ENCODE measurements at regions not wholly inside any gene's neighbourhood (a gene's known extent, or its start where the extent isn't known, plus 50 kb on each side); places are given as distances from the start of the nearest gene placed in this dataset.
"Not testable (repeated sequence)": the region's sequence is repeated elsewhere in the genome, so short reads cannot be mapped to it uniquely, and the experiment has no call there.

- TF ChIP-seq CTCF (IDR thresholded peaks at IDR 0.05) (no peak), POLR2AphosphoS5 (IDR thresholded peaks at IDR 0.05) (no peak), EP300 (IDR thresholded peaks at IDR 0.05) (no peak), POLR2A (IDR thresholded peaks at IDR 0.05) (no peak)
- ATAC-seq (ENCODE audit: low FRiP score in 2 of 2) (no peak), DNase-seq (no peak)
- Histone ChIP-seq H3K4me3 (no peak overlapping the region), H3K4me1 (no peaks in the 10 kb centered on the region), H3K9me3 (peaks cover 0 to 18% (median 0%) of the 10 kb centered on the region in 4 donors), H3K27me3 (no peaks in the 10 kb centered on the region), H3K36me3 (no peaks in the 10 kb centered on the region), H3K27ac (no peak overlapping the region)
- 80 to 85% methylated on average over 3 of the region's 3 CpGs for WGBS, 2 donors
Measured at GRCh38 chrX:122344816-122345215, 839.3 kb upstream of the GRIA3 start.

- TF ChIP-seq POLR2A (IDR thresholded peaks at IDR 0.05) (no peak), POLR2AphosphoS5 (IDR thresholded peaks at IDR 0.05) (no peak), EP300 (IDR thresholded peaks at IDR 0.05) (no peak), CTCF (IDR thresholded peaks at IDR 0.05) (no peak)
- H3K27me3 ChIP-seq, result no peaks in the 10 kb centered on the region
- DNase-seq, result peak in 1 of 2 donors; percentile 5
- no peaks in the 10 kb centered on the region for H3K9me3 ChIP-seq
- H3K4me3 ChIP-seq, result no peak overlapping the region
- no peaks in the 10 kb centered on the region for H3K4me1 ChIP-seq
- H3K36me3 ChIP-seq, result no peaks in the 10 kb centered on the region
- H3K27ac ChIP-seq, result no peak overlapping the region
- 54 to 71% methylated on average over 4 to 9 of the region's 9 CpGs for WGBS, 2 donors
- peak in 1 of 2 donors; percentile 40 for ATAC-seq (ENCODE audit: low FRiP score in 2 of 2)
Measured at GRCh38 chrX:122363112-122363795, 820.8 kb upstream of the GRIA3 start.

DNA sequence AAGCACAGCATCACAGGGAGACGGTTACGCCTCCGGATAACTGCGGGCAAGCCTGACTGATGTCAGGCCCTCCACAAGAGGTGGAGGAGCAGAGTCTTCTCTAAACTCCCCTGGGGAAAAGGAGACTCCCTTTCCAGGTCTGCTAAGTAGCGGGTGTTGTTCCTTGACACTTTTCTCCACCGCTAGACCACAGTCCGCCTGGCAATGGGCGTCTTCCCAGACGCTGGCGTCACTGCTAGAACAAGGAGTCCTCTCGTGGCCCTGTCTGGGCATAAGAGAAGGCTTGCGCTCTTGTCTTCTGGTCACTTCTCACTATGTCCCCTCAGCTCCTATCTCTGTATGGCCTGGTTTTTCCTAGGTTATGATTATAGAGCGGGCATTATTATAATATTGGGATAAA is 808.5 kb upstream of the GRIA3 start:
- 91 to 94% methylated on average over 5 to 13 of the region's 13 CpGs for WGBS, 2 donors
- H3K4me3 ChIP-seq; H3K27ac ChIP-seq; H3K9me3 ChIP-seq; H3K4me1 ChIP-seq; H3K27me3 ChIP-seq; H3K36me3 ChIP-seq; ATAC-seq (ENCODE audit: low FRiP score in 2 of 2): not testable (repeated sequence)
- peak in 1 of 2 donors; percentile 2 for DNase-seq

DNA sequence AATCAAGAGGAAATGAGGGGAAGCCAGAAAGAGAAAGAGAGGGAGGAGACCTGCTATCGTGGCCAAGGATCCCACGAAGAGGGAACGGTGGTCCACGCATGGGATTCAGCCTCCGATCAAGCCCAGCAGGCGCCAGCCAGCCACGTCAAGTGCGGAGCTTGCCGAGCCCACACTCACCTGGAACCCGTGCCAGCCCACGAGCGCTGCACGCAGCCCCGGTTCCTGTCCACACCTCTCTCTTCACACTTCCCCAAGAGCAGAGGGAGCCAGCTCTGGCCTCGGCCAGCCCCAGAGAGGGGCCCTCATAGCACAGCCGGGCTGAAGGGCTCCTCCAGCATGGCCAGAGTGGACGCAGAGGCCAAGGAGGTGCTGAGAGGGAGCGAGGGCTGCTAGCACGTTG is 795.1 kb upstream of the GRIA3 start:
- Histone ChIP-seq H3K9me3 (peaks cover 0 to 6% (median 0%) of the 10 kb centered on the region in 4 donors), H3K27ac (no peak overlapping the region), H3K27me3 (no peaks in the 10 kb centered on the region), H3K4me1 (no peaks in the 10 kb centered on the region), H3K36me3 (no peaks in the 10 kb centered on the region), H3K4me3 (no peak overlapping the region)
- no peak for TF ChIP-seq POLR2A (IDR thresholded peaks at IDR 0.05)
- TF ChIP-seq EP300 (IDR thresholded peaks at IDR 0.05), result no peak
- no peak for TF ChIP-seq CTCF (IDR thresholded peaks at IDR 0.05)
- no peak for TF ChIP-seq POLR2AphosphoS5 (IDR thresholded peaks at IDR 0.05)
- ATAC-seq (ENCODE audit: low FRiP score in 2 of 2) (no peak), DNase-seq (peak in 1 of 2 donors; percentile 57)
- WGBS, 2 donors, result 89% methylated on average over 3 to 19 of the region's 19 CpGs

- WGBS, 2 donors, result 82 to 84% methylated on average over 7 of the region's 7 CpGs
- DNase-seq (no peak), ATAC-seq (ENCODE audit: low FRiP score in 2 of 2) (no peak)
- H3K4me1 ChIP-seq, result no peaks in the 10 kb centered on the region
- no peaks in the 10 kb centered on the region for H3K36me3 ChIP-seq
- no peak overlapping the region for H3K27ac ChIP-seq
- no peak overlapping the region for H3K4me3 ChIP-seq
- H3K27me3 ChIP-seq, result no peaks in the 10 kb centered on the region
- H3K9me3 ChIP-seq, result no peaks in the 10 kb centered on the region
- TF ChIP-seq POLR2AphosphoS5 (IDR thresholded peaks at IDR 0.05), result no peak
Measured at GRCh38 chrX:122418758-122419157, 765.3 kb upstream of the GRIA3 start.

- H3K4me1 ChIP-seq, result no peaks in the 10 kb centered on the region
- H3K36me3 ChIP-seq, result no peaks in the 10 kb centered on the region
- H3K4me3 ChIP-seq, result no peak overlapping the region
- WGBS, 2 donors, result 80 to 94% methylated on average over 5 of the region's 5 CpGs
- no peak for TF ChIP-seq POLR2AphosphoS5 (IDR thresholded peaks at IDR 0.05)
- no peak for TF ChIP-seq POLR2A (IDR thresholded peaks at IDR 0.05)
- no peak for TF ChIP-seq CTCF (IDR thresholded peaks at IDR 0.05)
- no peak for TF ChIP-seq EP300 (IDR thresholded peaks at IDR 0.05)
- H3K27me3 ChIP-seq, result no peaks in the 10 kb centered on the region
- ATAC-seq (ENCODE audit: low FRiP score in 2 of 2) (no peak), DNase-seq (no peak)
- no peaks in the 10 kb centered on the region for H3K9me3 ChIP-seq
- H3K27ac ChIP-seq, result no peak overlapping the region
Measured at GRCh38 chrX:122421434-122422121, 762.5 kb upstream of the GRIA3 start.
